GM18873 (cell line): ENCODE measurements at regions not wholly inside any gene's neighbourhood (a gene's known extent, or its start where the extent isn't known, plus 50 kb on each side); places are given as distances from the start of the nearest gene placed in this dataset.

Experiments used
- ATAC-seq: cut with Tn5 transposase; IDR thresholded peaks from one replicate; pipeline ENCODE4 v1.9.1; 2021; ENCODE audit warnings: mild to moderate bottlenecking, moderate library complexity, moderate number of reproducible peaks; ENCODE audit not compliant: unreplicated experiment, low FRiP score

DNA sequence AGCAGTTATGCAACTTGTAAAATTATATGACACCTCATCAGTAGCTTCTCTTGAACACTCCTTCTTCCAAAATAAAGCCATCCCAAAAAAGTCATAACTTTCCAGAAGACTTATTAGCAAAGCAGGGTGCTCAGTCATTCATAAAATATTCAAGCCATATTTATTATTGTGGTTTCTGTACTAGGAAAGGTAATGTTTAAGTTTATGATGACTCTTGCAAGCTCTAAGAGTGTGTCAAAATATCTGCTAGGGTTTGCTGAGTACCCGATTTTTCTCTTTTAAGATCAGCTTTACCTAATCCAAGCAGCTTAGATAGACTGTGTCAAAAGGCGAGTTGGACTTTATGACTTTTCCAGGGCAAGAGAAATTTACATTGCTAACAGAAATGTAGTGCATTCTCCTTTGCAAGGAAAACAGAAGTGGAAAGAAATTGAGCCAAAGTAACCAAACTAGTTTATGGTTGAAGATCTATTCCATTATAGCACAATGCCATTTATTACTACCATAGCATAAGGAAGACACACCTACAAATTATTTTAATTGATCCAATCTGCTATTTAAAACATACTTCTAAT is 98.0 kb upstream of the SOX6 start:
- ATAC-seq, result no peak

DNA sequence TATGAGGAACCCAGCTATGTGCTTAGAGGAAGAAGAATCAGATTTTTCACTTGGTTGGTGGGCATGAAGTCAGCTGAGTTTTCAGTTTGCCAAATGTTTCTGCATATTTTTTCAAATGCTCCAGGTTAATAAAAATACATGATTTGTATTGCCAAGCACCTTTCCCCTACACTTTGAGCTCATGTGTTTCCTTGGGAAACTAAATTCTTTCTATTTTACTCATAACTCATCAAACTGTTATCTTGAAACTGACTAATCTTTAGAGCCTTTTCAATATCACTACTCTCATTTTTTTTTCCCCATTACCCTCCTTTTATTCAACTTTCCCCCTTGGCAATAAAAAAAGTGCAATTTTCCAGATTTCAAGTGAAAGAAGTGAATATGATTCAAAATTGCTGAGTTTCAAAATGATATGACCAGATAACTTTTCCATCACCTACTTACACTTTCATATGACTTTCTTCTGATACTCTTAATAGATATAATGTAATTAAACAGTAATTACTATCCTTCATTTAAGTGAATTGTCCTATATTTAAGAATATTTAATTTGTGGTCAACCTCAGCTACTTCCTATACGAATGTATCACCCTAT is 91.9 kb upstream of the SOX6 start:
- no peak for ATAC-seq

DNA sequence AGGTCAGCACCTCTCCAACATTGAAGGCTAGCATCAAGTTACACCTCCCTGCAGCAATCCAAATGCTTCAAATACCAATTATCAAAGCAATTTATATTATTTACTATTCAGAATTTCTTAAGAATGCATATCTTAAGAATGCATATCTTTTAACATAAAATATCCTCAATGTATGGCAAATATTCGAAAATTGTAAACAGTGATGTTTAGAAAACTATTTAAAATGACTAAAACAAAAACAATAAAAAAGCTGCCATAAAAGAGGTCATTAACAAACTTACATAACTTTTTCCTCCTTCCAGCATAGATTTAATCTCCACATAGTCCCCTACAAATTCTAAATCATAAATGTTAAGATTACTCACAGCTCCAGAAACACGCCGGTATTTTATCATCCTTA is 85.1 kb upstream of the SOX6 start:
- ATAC-seq, result no peak

DNA sequence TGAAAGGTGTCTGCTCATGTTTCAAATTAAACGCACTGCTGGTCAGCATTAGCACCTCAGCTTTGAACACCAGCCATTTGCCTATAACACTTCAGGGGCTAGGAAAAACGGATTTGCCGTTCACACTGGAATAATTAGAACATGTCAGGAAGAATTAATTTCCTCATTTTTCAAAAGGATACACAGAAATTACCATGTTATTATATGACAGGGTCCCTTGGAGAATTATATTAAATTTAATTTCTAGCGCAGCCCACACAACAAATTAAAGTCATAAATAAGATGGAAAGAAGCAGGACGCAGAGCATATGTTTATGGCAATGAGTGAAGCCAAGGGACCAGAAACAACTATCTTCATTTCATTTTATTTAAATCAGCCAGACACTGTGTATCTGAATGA is 83.8 kb upstream of the SOX6 start:
- no peak for ATAC-seq

DNA sequence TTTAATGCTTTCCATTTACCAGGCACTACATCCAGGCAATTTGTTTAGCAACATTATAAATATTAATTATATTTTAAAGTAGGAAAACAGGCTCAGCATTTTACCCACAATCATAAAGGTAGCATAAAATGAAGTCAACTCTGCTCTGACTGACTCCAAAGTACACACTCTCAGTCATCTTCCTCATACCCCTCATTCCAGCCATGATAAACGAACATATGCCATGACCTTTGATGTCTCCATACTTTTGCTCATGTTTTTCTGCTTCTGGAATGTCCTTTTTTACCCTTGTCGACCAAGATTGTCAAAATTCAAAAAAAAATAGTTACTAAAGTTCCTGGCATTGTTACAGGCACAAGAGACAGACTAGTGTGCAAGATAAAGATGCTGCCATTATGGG is 77.7 kb upstream of the SOX6 start:
- ATAC-seq, result no peak

DNA sequence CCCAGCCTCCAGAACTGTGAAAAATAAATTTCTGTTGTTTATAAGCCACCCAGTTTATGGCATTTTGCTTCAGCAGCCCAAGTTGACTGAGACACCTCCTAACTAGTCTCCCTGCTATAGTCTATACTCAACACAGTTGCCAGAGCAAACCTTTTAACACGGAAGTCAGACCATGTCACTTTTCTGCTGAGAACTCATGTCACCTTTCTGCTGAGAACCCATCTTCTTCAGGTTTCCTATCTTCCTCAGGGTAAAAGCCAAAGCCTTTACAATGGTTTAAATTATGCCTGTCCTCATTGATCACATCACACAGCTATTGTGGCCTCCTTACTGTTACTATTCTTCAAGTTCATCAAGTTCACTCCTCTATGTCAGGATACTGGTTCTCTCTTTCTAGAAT is 74.3 kb upstream of the SOX6 start:
- no peak for ATAC-seq

DNA sequence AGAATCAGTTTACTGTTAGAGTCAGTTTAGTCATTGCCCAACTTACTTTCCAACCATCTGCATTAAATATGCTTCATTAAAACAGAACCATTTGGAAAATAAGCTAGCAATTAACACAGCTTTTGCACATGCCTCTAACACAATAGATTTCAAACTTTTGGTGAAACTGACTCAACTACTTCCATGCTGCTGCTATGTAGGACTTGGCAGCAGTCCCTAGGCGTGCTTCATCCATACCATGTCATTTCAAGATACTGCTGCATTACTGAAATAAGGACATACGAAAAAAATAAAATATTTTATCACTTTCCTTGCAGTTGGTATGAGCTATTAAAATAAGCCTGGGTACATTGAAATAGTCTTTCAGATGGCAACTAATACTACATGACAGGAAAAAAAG is 65.5 kb upstream of the SOX6 start:
- ATAC-seq, result no peak

DNA sequence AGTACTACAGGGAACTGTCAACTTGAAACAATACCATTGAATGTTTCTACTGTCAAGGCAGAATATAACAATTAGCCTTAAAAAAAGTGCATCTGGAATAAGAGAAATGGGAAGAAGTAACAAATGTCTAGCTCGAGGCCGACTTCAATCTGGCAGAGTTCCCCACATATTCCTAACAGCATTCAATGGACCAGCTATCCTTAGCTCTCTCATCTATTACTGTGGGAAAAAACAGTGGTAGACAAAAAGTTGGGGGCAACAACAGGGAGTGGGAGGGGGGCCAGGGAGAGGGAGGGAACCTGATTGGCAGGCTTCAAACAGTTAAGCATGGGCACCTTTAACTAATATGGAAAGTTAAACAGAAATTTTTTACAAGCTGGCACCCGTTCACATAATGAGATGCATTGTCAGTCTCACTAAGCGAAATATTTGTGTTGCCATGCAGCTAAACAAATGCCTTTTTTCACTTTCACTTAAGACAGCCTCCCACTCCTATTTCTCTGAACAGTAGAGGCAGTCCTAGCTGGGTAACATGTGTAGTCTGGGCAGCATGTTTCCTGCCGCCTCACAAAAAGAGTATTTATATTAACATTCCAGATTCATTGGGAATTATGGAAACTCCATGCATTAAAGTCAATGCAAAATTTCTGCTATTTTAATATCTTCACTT is 62.2 kb upstream of the SOX6 start:
- ATAC-seq, result no peak

DNA sequence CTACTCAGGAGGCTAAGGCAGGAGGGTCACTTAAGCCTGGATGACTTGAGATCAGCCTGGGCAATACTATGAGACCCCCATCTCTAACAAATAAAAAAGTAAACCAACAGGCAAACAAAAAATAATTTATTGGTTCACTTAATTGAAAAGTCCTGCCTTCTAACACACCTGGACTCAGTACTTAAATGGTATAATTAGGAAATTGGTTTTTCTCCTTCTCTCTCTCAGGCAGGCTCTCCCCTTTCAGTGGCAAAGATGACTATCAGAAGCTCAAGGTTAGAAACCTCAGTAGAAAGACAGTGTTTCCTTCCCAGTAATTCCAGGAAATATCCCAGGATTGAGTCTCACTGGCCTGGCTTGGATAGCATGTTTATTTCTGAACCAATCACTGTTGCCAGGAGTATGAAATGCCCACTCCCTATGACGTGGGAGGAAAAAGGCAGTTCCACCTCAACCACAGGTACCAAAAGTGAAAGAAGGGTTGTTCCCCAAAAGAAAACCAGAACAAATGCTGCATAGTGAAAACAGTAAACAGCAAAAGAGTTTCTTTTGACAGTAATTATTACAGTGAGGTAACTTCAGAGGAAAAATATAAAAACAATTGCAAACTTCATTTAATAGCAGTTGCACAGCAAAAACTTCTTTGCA is 56.3 kb upstream of the SOX6 start:
- ATAC-seq, result no peak

DNA sequence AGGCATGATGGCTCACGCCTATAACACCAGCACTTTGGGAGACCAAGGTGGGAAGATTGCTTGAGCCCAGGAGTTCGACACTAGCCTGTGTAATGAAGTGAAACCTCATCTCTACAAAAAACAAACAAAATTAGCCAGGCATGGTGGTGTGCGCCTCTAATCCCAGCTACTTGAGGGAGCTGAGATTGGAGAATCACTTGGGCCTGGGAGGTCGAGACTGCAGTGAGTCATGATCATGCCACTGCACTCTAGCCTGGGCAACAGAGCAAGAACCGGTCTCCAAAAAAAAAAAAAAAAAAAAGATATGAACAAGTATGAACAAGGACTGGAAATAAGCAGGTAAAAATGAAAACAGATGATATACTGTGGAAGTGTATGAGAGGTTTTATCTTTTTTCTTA is 54.1 kb upstream of the SOX6 start:
- no peak for ATAC-seq

DNA sequence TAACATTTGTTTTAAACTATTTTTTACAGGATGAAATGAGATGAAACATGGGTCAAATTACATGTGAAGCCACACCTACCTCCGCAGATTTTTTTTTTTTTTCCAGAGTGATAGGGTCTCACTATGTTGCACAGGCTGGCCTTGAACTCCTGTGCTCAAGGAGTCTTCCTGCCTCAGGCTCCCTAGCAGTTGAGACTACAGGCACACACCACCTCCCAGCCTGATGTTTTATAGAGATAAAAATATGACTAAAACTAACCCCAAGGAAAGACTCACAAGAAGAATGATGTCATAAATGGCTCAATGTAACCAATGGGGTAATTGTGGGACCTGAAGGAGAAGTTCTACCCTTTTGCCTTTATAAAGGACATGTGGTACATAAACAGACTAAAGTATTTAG is 52.3 kb upstream of the SOX6 start:
- no peak for ATAC-seq

DNA sequence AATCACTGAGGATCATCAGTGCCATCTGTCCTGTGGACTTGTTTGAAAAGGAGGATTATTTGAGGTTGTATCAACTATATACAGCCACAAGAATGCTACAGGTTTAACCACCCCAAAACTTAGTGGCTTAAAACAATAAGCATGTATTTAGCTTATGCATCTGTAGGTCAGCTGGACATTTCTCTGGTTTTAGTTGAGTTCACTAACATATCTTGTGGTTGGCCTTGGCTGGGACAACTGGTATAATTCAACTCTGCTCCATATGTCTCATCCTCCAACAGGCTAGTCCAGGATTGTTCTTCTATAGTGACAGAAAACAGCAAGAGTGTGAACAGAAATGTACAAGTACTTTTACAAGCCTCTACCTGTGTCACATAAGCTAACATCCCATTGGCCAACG is 49.9 kb upstream of the SOX6 start:
- no peak for ATAC-seq
